ENCODE measurements at regions not wholly inside any gene's neighbourhood (a gene's known extent, or its start where the extent isn't known, plus 50 kb on each side); places are given as distances from the start of the nearest gene placed in this dataset.

DNA sequence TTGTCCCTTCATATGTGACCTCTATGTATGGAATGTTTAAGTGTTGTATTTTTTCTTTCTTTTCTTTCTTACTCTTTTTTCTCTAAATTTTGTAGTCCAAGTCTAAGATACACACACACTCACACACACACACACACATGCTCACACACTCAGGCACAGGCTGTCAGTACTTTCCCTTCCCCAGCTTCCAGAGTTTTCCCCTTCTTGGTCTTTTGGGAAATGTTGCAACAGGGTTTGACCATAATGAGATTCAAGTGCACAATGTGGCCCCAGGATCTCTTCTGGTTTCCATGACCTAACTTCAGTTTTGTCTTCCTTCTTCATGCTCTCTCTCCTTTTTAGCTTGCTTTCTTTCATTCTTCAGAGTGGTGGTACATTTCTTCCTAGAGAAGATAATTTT is 289.8 kb upstream of the FOXF1 start:
- TF ChIP-seq, protein P1, sequence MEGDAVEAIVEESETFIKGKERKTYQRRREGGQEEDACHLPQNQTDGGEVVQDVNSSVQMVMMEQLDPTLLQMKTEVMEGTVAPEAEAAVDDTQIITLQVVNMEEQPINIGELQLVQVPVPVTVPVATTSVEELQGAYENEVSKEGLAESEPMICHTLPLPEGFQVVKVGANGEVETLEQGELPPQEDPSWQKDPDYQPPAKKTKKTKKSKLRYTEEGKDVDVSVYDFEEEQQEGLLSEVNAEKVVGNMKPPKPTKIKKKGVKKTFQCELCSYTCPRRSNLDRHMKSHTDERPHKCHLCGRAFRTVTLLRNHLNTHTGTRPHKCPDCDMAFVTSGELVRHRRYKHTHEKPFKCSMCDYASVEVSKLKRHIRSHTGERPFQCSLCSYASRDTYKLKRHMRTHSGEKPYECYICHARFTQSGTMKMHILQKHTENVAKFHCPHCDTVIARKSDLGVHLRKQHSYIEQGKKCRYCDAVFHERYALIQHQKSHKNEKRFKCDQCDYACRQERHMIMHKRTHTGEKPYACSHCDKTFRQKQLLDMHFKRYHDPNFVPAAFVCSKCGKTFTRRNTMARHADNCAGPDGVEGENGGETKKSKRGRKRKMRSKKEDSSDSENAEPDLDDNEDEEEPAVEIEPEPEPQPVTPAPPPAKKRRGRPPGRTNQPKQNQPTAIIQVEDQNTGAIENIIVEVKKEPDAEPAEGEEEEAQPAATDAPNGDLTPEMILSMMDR (IDR thresholded peaks at IDR 0.05): no peak
- Histone ChIP-seq H3K36me3 (no peaks in the 10 kb centered on the region), H3K4me3 (no peak overlapping the region), H3K27ac (no peak overlapping the region), H3K27me3 (no peaks in the 10 kb centered on the region), H3K4me1 (peaks cover 27 to 33% (median 31%) of the 10 kb centered on the region in 3 donors), H3K9me3 (no peaks in the 10 kb centered on the region)
- no peak for FAIRE-seq
- no peak for ATAC-seq
- intact Hi-C loops (cut with DNase I): no loop called here
- no peak for DNase-seq

DNA sequence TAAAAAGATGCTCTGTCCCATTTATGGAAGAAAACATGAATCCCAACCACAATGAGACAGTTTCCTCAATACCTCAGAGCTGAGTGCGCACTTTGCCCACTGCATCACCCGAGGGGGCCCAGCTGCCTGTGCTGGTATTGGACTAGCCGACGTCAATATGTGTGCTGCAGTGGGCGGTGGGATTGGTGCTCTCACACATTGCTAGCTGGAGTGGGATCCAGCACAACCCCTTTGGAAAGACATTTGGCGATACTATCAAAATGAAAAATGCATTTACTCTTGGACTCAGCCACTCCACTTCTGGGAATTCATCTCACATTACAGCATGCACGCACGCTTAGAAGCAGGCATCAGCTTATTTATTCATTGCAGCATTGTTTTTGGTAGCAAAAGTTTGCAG is 289.2 kb upstream of the FOXF1 start:
- no peak overlapping the region for H3K27ac ChIP-seq

GRCh38 chr16:86222547-86222946 is 287.8 kb upstream of the FOXF1 start:
- intact Hi-C loops (cut with DNase I): no loop called here
- H3K27me3 ChIP-seq: no peaks in the 10 kb centered on the region
- FAIRE-seq (no peak), ATAC-seq (no peak), DNase-seq (peak in 1 of 6 donors; percentile 18)
- 71 to 76% methylated on average over 13 of the region's 13 CpGs for WGBS, 2 donors
- no peaks in the 10 kb centered on the region for H3K9me3 ChIP-seq
- H3K4me3 ChIP-seq: no peak overlapping the region
- H3K4me1 ChIP-seq: peaks cover 7 to 15% (median 13%) of the 10 kb centered on the region in 3 donors
- no peaks in the 10 kb centered on the region for H3K36me3 ChIP-seq
- TF ChIP-seq, protein P1 (IDR thresholded peaks at IDR 0.05): no peak
- H3K27ac ChIP-seq: no peak overlapping the region

More for the DNA sequence above, 289.2 kb upstream of the FOXF1 start:
- H3K9me3 ChIP-seq: no peaks in the 10 kb centered on the region
- H3K27me3 ChIP-seq: no peaks in the 10 kb centered on the region
- WGBS, 2 donors: 87 to 91% methylated on average over 8 of the region's 8 CpGs
- TF ChIP-seq, protein P1 (IDR thresholded peaks at IDR 0.05): no peak
- H3K4me1 ChIP-seq: peaks cover 21 to 28% (median 26%) of the 10 kb centered on the region in 3 donors
- no peaks in the 10 kb centered on the region for H3K36me3 ChIP-seq
- intact Hi-C loops (cut with DNase I): no loop called here
- DNase-seq (peak in 1 of 6 donors; percentile 27), ATAC-seq (no peak), FAIRE-seq (no peak)
- H3K4me3 ChIP-seq: no peak overlapping the region

- FAIRE-seq: no peak
- no peaks in the 10 kb centered on the region for H3K27me3 ChIP-seq
- no peak overlapping the region for H3K27ac ChIP-seq
- intact Hi-C loops (cut with DNase I): no loop called here
- TF ChIP-seq, protein P1 (IDR thresholded peaks at IDR 0.05): no peak
- no peaks in the 10 kb centered on the region for H3K9me3 ChIP-seq
- H3K4me1 ChIP-seq: peaks cover 5 to 10% (median 10%) of the 10 kb centered on the region in 3 donors
- 47 to 52% methylated on average over 11 of the region's 11 CpGs for WGBS, 2 donors
- peak in 2 of 4 donors; percentile 12 to 21 for ATAC-seq
- no peaks in the 10 kb centered on the region for H3K36me3 ChIP-seq
- no peak overlapping the region for H3K4me3 ChIP-seq
- no peak for DNase-seq
These were observed 287.3 kb upstream of the FOXF1 start for GRCh38 chr16:86222965-86223551.

DNA sequence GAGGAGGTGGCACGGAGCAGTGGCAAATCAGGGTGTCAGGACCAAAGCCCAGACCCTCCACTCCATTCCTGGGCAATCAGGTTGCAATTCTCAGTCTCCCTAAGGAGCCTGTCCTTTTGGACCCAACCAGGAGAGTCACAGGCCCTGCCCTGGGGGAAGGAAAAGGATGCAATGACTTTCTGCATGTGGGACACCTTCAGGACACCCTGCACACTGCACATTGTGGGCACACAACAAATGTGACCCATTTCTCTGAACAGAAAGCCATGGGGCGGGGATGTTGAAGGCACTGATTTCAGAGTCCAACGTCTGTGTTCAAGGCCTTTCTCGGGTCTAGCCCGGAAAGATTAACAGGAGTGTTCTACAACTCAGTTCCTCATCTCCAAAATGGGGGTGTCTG is 286.2 kb upstream of the FOXF1 start:
- Histone ChIP-seq H3K4me1 (peaks cover 0 to 5% (median 0%) of the 10 kb centered on the region in 3 donors), H3K27me3 (no peaks in the 10 kb centered on the region), H3K4me3 (no peak overlapping the region), H3K27ac (no peak overlapping the region), H3K9me3 (no peaks in the 10 kb centered on the region), H3K36me3 (no peaks in the 10 kb centered on the region)
- 65 to 69% methylated on average over 5 of the region's 5 CpGs for WGBS, 2 donors
- ATAC-seq (no peak), FAIRE-seq (no peak), DNase-seq (no peak)
- intact Hi-C loops (cut with DNase I): no loop called here
- TF ChIP-seq, protein P1 (IDR thresholded peaks at IDR 0.05): no peak

All from pancreas (tissue), 10 donors.